HL-60 (cell line): ENCODE measurements at regions not wholly inside any gene's neighbourhood (a gene's known extent, or its start where the extent isn't known, plus 50 kb on each side); places are given as distances from the start of the nearest gene placed in this dataset.

Source experiments
- POLR2AphosphoS5 ChIP-seq: IDR thresholded peaks from 2 replicates; pipeline ENCODE4 v1.6.1; 2012; ENCODE audit warnings: low read depth
- TF ChIP-seq, protein P1 (sequence below): IDR thresholded peaks from one replicate; pipeline ENCODE4 v1.5.1; 2011; ENCODE audit warnings: low read length, control low read depth, inconsistent platforms; ENCODE audit not compliant: insufficient read depth
- TF ChIP-seq, protein P2 (sequence below): IDR thresholded peaks from 2 replicates; pipeline ENCODE4 v1.6.1; 2012; ENCODE audit warnings: low read depth; ENCODE audit not compliant: insufficient replicate concordance

DNA sequence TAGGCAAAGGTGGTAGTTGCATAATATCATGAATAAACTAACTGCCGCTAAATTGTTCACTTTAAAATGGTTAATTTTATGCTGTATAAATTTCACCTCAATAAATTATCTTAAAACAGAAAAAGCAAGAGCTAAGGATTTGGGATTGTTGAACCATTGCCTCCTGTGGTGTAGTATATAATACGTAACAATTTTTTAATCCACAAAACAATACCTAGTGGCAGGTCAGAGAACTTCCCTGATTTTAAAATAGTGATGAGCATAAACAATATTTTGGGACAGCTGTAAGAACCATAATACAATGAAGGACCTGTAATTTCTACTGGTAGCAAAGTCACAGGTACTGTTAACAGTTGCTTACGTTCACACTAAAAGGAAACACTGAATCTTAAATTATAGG lies 161.9 kb upstream of the PRNP start:
- TF ChIP-seq, protein P1, sequence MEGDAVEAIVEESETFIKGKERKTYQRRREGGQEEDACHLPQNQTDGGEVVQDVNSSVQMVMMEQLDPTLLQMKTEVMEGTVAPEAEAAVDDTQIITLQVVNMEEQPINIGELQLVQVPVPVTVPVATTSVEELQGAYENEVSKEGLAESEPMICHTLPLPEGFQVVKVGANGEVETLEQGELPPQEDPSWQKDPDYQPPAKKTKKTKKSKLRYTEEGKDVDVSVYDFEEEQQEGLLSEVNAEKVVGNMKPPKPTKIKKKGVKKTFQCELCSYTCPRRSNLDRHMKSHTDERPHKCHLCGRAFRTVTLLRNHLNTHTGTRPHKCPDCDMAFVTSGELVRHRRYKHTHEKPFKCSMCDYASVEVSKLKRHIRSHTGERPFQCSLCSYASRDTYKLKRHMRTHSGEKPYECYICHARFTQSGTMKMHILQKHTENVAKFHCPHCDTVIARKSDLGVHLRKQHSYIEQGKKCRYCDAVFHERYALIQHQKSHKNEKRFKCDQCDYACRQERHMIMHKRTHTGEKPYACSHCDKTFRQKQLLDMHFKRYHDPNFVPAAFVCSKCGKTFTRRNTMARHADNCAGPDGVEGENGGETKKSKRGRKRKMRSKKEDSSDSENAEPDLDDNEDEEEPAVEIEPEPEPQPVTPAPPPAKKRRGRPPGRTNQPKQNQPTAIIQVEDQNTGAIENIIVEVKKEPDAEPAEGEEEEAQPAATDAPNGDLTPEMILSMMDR, result no peak
- TF ChIP-seq, protein P2, sequence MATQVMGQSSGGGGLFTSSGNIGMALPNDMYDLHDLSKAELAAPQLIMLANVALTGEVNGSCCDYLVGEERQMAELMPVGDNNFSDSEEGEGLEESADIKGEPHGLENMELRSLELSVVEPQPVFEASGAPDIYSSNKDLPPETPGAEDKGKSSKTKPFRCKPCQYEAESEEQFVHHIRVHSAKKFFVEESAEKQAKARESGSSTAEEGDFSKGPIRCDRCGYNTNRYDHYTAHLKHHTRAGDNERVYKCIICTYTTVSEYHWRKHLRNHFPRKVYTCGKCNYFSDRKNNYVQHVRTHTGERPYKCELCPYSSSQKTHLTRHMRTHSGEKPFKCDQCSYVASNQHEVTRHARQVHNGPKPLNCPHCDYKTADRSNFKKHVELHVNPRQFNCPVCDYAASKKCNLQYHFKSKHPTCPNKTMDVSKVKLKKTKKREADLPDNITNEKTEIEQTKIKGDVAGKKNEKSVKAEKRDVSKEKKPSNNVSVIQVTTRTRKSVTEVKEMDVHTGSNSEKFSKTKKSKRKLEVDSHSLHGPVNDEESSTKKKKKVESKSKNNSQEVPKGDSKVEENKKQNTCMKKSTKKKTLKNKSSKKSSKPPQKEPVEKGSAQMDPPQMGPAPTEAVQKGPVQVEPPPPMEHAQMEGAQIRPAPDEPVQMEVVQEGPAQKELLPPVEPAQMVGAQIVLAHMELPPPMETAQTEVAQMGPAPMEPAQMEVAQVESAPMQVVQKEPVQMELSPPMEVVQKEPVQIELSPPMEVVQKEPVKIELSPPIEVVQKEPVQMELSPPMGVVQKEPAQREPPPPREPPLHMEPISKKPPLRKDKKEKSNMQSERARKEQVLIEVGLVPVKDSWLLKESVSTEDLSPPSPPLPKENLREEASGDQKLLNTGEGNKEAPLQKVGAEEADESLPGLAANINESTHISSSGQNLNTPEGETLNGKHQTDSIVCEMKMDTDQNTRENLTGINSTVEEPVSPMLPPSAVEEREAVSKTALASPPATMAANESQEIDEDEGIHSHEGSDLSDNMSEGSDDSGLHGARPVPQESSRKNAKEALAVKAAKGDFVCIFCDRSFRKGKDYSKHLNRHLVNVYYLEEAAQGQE, result no peak
- TF ChIP-seq POLR2AphosphoS5, result no peak
